ENCODE measurements at regions not wholly inside any gene's neighbourhood (a gene's known extent, or its start where the extent isn't known, plus 50 kb on each side); places are given as distances from the start of the nearest gene placed in this dataset.

DNA sequence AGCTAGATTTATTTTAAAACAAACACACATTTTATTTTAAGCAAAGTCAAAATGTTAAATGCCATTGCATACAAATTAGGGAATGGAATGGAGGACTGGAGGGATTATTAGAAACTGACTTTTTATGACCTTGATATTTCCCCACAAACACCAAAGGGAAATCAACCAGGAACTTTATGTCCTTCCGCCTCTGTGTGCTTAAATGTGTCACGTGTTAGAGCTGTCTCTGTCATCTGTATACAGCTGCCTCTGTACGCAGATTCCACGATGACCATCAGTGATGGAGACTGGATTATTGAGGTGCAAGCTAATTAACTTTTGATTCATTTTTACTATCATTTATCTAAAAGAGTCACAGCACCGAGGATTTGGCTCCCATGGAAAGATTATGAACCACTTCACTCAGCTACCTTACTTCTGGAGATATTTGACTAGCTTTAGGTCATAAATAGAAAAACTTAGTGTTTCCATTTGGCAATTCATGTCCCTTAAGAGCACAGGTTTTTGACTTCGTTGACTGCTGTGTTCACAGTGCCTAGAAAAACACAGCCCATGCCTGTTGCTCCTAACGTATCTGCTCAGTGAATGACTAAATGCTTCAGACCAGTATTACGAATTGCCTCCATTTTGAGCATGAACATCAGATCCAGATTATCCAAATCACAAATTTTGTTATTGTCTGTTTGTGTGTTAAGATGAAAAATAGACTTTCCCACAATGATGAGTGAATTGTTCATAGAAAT is 1048.1 kb downstream of the MCTP2 start:
- no peak overlapping the region for H3K27ac ChIP-seq
- H3K27me3 ChIP-seq, result peaks cover 4% of the 10 kb centered on the region
- H3K36me3 ChIP-seq, result no peaks in the 10 kb centered on the region
- TF ChIP-seq, protein P1, sequence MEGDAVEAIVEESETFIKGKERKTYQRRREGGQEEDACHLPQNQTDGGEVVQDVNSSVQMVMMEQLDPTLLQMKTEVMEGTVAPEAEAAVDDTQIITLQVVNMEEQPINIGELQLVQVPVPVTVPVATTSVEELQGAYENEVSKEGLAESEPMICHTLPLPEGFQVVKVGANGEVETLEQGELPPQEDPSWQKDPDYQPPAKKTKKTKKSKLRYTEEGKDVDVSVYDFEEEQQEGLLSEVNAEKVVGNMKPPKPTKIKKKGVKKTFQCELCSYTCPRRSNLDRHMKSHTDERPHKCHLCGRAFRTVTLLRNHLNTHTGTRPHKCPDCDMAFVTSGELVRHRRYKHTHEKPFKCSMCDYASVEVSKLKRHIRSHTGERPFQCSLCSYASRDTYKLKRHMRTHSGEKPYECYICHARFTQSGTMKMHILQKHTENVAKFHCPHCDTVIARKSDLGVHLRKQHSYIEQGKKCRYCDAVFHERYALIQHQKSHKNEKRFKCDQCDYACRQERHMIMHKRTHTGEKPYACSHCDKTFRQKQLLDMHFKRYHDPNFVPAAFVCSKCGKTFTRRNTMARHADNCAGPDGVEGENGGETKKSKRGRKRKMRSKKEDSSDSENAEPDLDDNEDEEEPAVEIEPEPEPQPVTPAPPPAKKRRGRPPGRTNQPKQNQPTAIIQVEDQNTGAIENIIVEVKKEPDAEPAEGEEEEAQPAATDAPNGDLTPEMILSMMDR (IDR thresholded peaks at IDR 0.05), result no peak
- H3K4me3 ChIP-seq, result no peak overlapping the region
- H3K9me3 ChIP-seq, result no peaks in the 10 kb centered on the region
- 90% methylated on average over 8 of the region's 8 CpGs for WGBS
- DNase-seq (ENCODE audit: low spot score in 2 of 2), result no peak
- H3K4me1 ChIP-seq, result no peaks in the 10 kb centered on the region

- DNase-seq (ENCODE audit: low spot score in 2 of 2), result no peak
- Histone ChIP-seq H3K36me3 (no peaks in the 10 kb centered on the region), H3K9me3 (no peaks in the 10 kb centered on the region), H3K27ac (no peak overlapping the region), H3K4me3 (no peak overlapping the region), H3K4me1 (peaks cover 5% of the 10 kb centered on the region), H3K27me3 (no peaks in the 10 kb centered on the region)
- TF ChIP-seq EP300 (IDR thresholded peaks at IDR 0.05) (no peak), POLR2A (IDR thresholded peaks at IDR 0.05) (no peak), POLR2AphosphoS5 (IDR thresholded peaks at IDR 0.05) (no peak)
- TF ChIP-seq, protein P1 (IDR thresholded peaks at IDR 0.05), result no peak
- 84% methylated on average over 5 of the region's 5 CpGs for WGBS
Observed at GRCh38 chr15:95280711-95281110, 1049.3 kb downstream of the MCTP2 start.

DNA sequence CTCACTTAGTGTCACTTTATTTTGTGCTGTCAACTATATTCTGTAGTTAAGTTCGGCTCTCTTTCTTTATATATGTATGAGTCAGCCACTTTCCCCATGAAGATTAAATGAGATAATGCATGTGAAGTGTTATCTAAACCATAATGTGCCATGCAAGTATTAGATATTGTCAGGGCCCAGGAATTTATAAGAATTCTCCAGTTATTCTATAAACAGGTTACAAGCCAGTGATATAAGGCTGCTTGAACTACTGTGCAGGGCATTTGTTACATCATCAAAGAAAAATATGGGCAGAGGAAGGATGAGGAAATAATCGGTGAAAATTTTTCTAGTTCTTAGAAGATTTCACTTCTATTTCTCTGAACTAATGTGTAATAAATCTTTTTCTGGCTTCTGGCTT is 1049.0 kb upstream of the NR2F2 start:
- no peak overlapping the region for H3K4me3 ChIP-seq
- H3K9me3 ChIP-seq, result no peaks in the 10 kb centered on the region
- no peaks in the 10 kb centered on the region for H3K27me3 ChIP-seq
- TF ChIP-seq, protein P1 (IDR thresholded peaks at IDR 0.05), result no peak
- no peak for TF ChIP-seq POLR2A (IDR thresholded peaks at IDR 0.05)
- TF ChIP-seq POLR2AphosphoS5 (IDR thresholded peaks at IDR 0.05), result no peak
- no peak for TF ChIP-seq EP300 (IDR thresholded peaks at IDR 0.05)
- H3K4me1 ChIP-seq, result peaks cover 5% of the 10 kb centered on the region
- WGBS, result 65% methylated on average over 2 of the region's 2 CpGs
- no peak for DNase-seq (ENCODE audit: low spot score in 2 of 2)
- no peak overlapping the region for H3K27ac ChIP-seq
- no peaks in the 10 kb centered on the region for H3K36me3 ChIP-seq

- Histone ChIP-seq H3K27me3 (no peaks in the 10 kb centered on the region), H3K27ac (no peak overlapping the region), H3K4me3 (no peak overlapping the region), H3K9me3 (no peaks in the 10 kb centered on the region), H3K36me3 (no peaks in the 10 kb centered on the region), H3K4me1 (peaks cover 5% of the 10 kb centered on the region)
- TF ChIP-seq POLR2A (IDR thresholded peaks at IDR 0.05) (no peak), EP300 (IDR thresholded peaks at IDR 0.05) (no peak), POLR2AphosphoS5 (IDR thresholded peaks at IDR 0.05) (no peak)
- TF ChIP-seq, protein P1 (IDR thresholded peaks at IDR 0.05), result no peak
- DNase-seq (ENCODE audit: low spot score in 2 of 2), result no peak
- 89% methylated on average over 4 of the region's 4 CpGs for WGBS
Observed at GRCh38 chr15:95284492-95284891, 1046.0 kb upstream of the NR2F2 start.

GRCh38 chr15:95284933-95285421 is 1045.5 kb upstream of the NR2F2 start:
- no peak for TF ChIP-seq POLR2AphosphoS5 (IDR thresholded peaks at IDR 0.05)
- TF ChIP-seq, protein P1 (IDR thresholded peaks at IDR 0.05), result no peak
- TF ChIP-seq EP300 (IDR thresholded peaks at IDR 0.05), result no peak
- TF ChIP-seq POLR2A (IDR thresholded peaks at IDR 0.05), result no peak
- no peak for DNase-seq (ENCODE audit: low spot score in 2 of 2)
- H3K27me3 ChIP-seq, result no peaks in the 10 kb centered on the region
- 28% methylated on average over 3 of the region's 3 CpGs for WGBS
- H3K27ac ChIP-seq, result no peak overlapping the region
- no peaks in the 10 kb centered on the region for H3K9me3 ChIP-seq
- no peak overlapping the region for H3K4me3 ChIP-seq
- H3K36me3 ChIP-seq, result no peaks in the 10 kb centered on the region
- peaks cover 5% of the 10 kb centered on the region for H3K4me1 ChIP-seq

Data from suprapubic skin (tissue), 4 donors.